RWPE1 (cell line): ENCODE measurements at regions not wholly inside any gene's neighbourhood (a gene's known extent, or its start where the extent isn't known, plus 50 kb on each side); places are given as distances from the start of the nearest gene placed in this dataset.

ENCODE experiments used
- CTCF ChIA-PET: fragments of 350-600 bp; sonication (Branson Sonifier 250); formaldehyde crosslinking; extraction: SDS; loops from one replicate; lab custom pipeline; 2021; lab: Yijun Ruan, JAX
- POLR2A ChIA-PET: fragments of 400-600 bp; formaldehyde crosslinking; extraction: SDS; loops from one replicate; lab custom pipeline; 2020; ENCODE audit warnings: antibody characterized with exemption; ENCODE audit not compliant: low non-redundant PET; lab: Yijun Ruan, JAX
- DNase-seq: peaks from one replicate; pipeline ENCODE4 v3.0.0; 2012; ENCODE audit warnings: low spot score
- H3K27ac ChIP-seq: fragments of 450-650 bp; 2 replicates; pipeline ENCODE4 v1.5.1; 2017
- CTCF ChIP-seq: fragments of 450-650 bp; conservative IDR thresholded peaks from 2 replicates; pipeline ENCODE4 v1.5.1; 2017; ENCODE audit warnings: low read depth, mild to moderate bottlenecking

DNA sequence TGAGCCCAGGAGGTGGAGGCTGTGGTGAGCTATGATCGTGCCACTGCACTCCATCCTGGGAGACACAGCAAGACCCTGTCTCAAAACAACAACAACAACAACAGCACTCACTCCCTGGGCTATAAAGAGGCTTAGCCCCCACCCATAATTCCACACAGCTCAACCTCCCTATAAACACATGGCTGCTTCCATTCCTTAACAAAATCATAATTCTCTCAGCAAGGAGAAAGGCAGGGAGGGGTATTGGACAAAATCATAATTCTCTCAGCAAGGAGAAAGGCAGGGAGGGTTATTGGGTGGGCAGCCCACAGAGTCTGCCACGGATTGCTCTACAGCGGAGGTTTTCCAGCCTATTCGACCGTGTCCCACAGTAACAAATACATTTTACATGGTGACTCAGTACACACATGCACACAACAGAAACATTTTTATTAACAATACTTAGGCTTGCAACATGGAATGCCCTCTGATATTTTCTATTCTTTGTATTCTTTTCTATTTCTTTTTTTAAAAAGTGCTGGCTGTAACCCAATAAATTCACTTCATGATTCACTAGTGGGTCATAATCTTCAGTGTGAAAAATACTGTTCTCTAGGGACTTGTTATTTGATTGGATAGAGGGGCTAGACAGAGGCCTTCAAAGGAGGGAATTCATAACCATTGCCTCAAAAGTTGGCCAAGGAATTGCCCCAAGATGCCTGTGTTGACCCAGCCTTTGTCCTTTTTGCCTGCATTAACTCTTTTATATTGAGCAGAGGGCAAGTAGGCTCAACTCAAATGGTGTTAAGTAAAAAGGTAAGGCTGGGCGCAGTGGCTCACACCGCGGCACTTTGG is 50.6 kb upstream of the ZMYND8 start:
- POLR2A ChIA-PET: interaction anchor here (0.7 kb wide), 1 partner anchor 202 kb away, joined by 4 read pairs; no protein-coding TSS in a partner anchor
- CTCF ChIA-PET: interaction anchor here (0.7 to 1.5 kb wide), 3 partner anchors 23 to 209 kb away, joined by 4 to 5 read pairs (median 5); partner anchors contain the start of gene NCOA3
- no peak overlapping the region for H3K27ac ChIP-seq
- no peak for TF ChIP-seq CTCF
- DNase-seq: no peak

DNA sequence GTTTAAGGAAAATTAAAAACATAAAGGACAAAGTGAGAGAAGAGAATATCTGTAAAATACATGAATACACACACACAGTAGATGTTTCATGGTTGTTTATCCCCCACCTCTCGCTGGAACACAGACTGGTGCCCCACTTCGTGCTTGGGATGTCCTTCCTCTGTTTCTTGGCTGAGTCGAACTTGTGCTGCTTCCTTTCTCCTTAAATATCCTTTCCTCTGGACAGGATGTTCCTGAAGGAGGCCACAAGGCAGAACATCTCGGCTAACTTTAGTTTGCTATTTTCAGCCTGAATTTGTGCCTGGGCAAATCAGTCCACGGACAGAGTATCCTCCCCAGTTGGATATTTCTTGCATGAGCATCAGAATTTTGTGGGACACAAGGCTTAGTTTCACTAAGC is 54.7 kb upstream of the ZMYND8 start:
- CTCF ChIA-PET: interaction anchor here (0.6 to 1.3 kb wide), 3 partner anchors 27 to 1209 kb away, joined by 3 to 5 read pairs (median 5); no protein-coding TSS in a partner anchor
- H3K27ac ChIP-seq: no peak overlapping the region

DNA sequence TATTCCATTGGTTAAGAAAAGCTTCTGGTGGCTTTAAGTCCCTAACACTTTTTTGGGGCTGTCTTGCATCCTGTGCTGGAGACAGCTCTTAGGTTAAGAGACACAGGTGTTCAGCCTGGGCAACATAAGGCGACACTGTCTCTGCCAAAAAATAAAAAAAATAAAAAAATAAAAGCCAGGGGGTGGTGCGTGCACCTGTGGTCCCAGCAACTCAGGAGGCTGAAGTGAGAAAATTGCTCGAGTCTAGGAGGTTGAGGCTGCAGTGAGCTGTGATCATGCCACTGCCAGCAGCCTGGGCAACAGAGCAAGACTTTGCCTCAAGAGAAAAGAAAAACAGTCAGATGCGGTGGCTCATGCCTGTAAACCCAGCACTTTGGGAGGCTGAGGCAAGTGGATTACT is 55.6 kb upstream of the ZMYND8 start:
- ChIA-PET POLR2A (no interaction called here), CTCF (interaction anchor here (0.6 kb wide), 1 partner anchor 198 kb away, joined by 5 read pairs; no protein-coding TSS in a partner anchor)
- TF ChIP-seq CTCF: no peak
- DNase-seq: no peak
- H3K27ac ChIP-seq: no peak overlapping the region

More for the DNA sequence above, 54.7 kb upstream of the ZMYND8 start:
- no peak for DNase-seq
- TF ChIP-seq CTCF: no peak
- POLR2A ChIA-PET: no interaction called here

GRCh38 chr20:47413189-47413588 is 56.7 kb upstream of the ZMYND8 start:
- CTCF ChIA-PET: interaction anchor here (0.6 to 0.9 kb wide), 2 partner anchors 29 to 90 kb away, joined by 5 to 8 read pairs; no protein-coding TSS in a partner anchor
- H3K27ac ChIP-seq: no peak overlapping the region
- DNase-seq: no peak
- TF ChIP-seq CTCF: no peak
- POLR2A ChIA-PET: no interaction called here

- ChIA-PET CTCF (no interaction called here), POLR2A (interaction anchor here (0.7 kb wide), 1 partner anchor 1153 kb away, joined by 6 read pairs; no protein-coding TSS in a partner anchor)
- no peak overlapping the region for H3K27ac ChIP-seq
- DNase-seq: no peak
- no peak for TF ChIP-seq CTCF
These were observed 61.0 kb upstream of the ZMYND8 start for GRCh38 chr20:47417245-47418068.
